Breast epithelium (tissue), 3 donors: ENCODE measurements at regions not wholly inside any gene's neighbourhood (a gene's known extent, or its start where the extent isn't known, plus 50 kb on each side); places are given as distances from the start of the nearest gene placed in this dataset.

Experiments
- CTCF ChIP-seq, 3 donors: fragments of 450-650 bp; IDR thresholded peaks; one replicate each; pipeline ENCODE4 v1.5.1; 2016 to 2017; ENCODE audit warnings: antibody characterized with exemption in 3 of 3, mild to moderate bottlenecking in 3 of 3, moderate library complexity in 3 of 3
- POLR2A ChIP-seq: fragments of 450-650 bp; IDR thresholded peaks from one replicate; pipeline ENCODE4 v1.6.1; 2016; ENCODE audit warnings: antibody characterized with exemption, mild to moderate bottlenecking, moderate library complexity

- TF ChIP-seq CTCF (IDR thresholded peaks at IDR 0.05), result no peak
- TF ChIP-seq POLR2A, result no peak
Measured at GRCh38 chr14:42673963-42674362, 1067.3 kb downstream of the LRFN5 start.
